Hepatocyte (in vitro differentiated cells): ENCODE measurements at regions not wholly inside any gene's neighbourhood (a gene's known extent, or its start where the extent isn't known, plus 50 kb on each side); places are given as distances from the start of the nearest gene placed in this dataset.

ENCODE experiments used
- DNase-seq: peaks from one replicate; pipeline ENCODE4 v3.0.0-alpha.2; 2016; ENCODE audit warnings: low spot score
- H2AFZ ChIP-seq: fragments of 200-600 bp; sonication (generic); 2 replicates; pipeline ENCODE4 v1.6.0; 2016; ENCODE audit warnings: antibody characterized with exemption, mild to moderate bottlenecking
- H3K27ac ChIP-seq: fragments of 200-600 bp; sonication (generic); 2 replicates; pipeline ENCODE4 v1.5.1; 2016; ENCODE audit warnings: mild to moderate bottlenecking
- H3K27me3 ChIP-seq: fragments of 200-600 bp; sonication (generic); 2 replicates; pipeline ENCODE4 v1.6.1; 2016
- H3K36me3 ChIP-seq: fragments of 200-600 bp; sonication (generic); replicated peaks from 2 replicates; pipeline ENCODE4 v1.5.1; 2016; ENCODE audit warnings: low read depth; ENCODE audit not compliant: insufficient read depth
- H3K4me1 ChIP-seq: fragments of 200-600 bp; sonication (generic); 2 replicates; pipeline ENCODE4 v1.5.1; 2016; ENCODE audit warnings: mild to moderate bottlenecking, moderate library complexity; ENCODE audit not compliant: insufficient read depth
- H3K4me2 ChIP-seq: fragments of 200-600 bp; sonication (generic); 2 replicates; pipeline ENCODE4 v1.6.0; 2016
- H3K4me3 ChIP-seq: fragments of 200-600 bp; sonication (generic); 2 replicates; pipeline ENCODE4 v1.5.1; 2016; ENCODE audit warnings: mild to moderate bottlenecking
- H3K79me2 ChIP-seq: fragments of 200-600 bp; sonication (generic); 2 replicates; pipeline ENCODE4 v1.6.0; 2017; ENCODE audit warnings: mild to moderate bottlenecking
- H3K9me2 ChIP-seq: fragments of 200-600 bp; sonication (generic); replicated peaks from 2 replicates; pipeline ENCODE4 v1.6.0; 2017; ENCODE audit warnings: mild to moderate bottlenecking; ENCODE audit not compliant: insufficient read depth
- H3K9me3 ChIP-seq: fragments of 200-600 bp; sonication (generic); 2 replicates; pipeline ENCODE4 v1.5.1; 2016; ENCODE audit warnings: low read depth, mild to moderate bottlenecking
- H4K20me1 ChIP-seq: fragments of 200-600 bp; sonication (generic); 2 replicates; pipeline ENCODE4 v1.6.0; 2016; ENCODE audit warnings: mild to moderate bottlenecking; ENCODE audit not compliant: insufficient read depth, poor library complexity, severe bottlenecking
- CTCF ChIP-seq: fragments of 200-600 bp; sonication (generic); IDR thresholded peaks from 2 replicates; pipeline ENCODE4 v1.5.1; 2016; ENCODE audit warnings: antibody characterized with exemption, mild to moderate bottlenecking; ENCODE audit not compliant: poor library complexity
- EZH2 ChIP-seq: fragments of 200-600 bp; sonication (generic); IDR thresholded peaks from 2 replicates; pipeline ENCODE4 v1.6.1; 2016; ENCODE audit warnings: antibody characterized with exemption, mild to moderate bottlenecking, borderline replicate concordance
- EZH2phosphoT487 ChIP-seq: fragments of 200-600 bp; sonication (generic); IDR thresholded peaks from one replicate; pipeline ENCODE4 v1.6.1; 2018; ENCODE audit warnings: antibody characterized with exemption, mild to moderate bottlenecking, low read depth, moderate library complexity; ENCODE audit not compliant: unreplicated experiment, severe bottlenecking
- WGBS: methylation state at CpG from one replicate; pipeline ENCODE4 v1.1.6; 2016; ENCODE audit warnings: low lambda C conversion rate; ENCODE audit errors: missing lambda C conversion rate; 5-methylcytosine and 5-hydroxymethylcytosine counted together

- Histone ChIP-seq H3K27me3 (no peaks in the 10 kb centered on the region), H3K9me2 (no peaks in the 10 kb centered on the region)
Measured at GRCh38 chr3:24972491-24972890, 455.6 kb upstream of the RARB start.

GRCh38 chr3:24981309-24981708 lies 446.8 kb upstream of the RARB start:
- Histone ChIP-seq H3K36me3 (no peaks in the 10 kb centered on the region), H3K9me2 (no peaks in the 10 kb centered on the region), H3K27me3 (no peaks in the 10 kb centered on the region), H3K9me3 (no peaks in the 10 kb centered on the region), H3K4me1 (no peaks in the 10 kb centered on the region), H4K20me1 (no peaks in the 10 kb centered on the region), H3K4me2 (no peak overlapping the region), H3K4me3 (no peak overlapping the region), H3K27ac (no peak overlapping the region), H3K79me2 (no peaks in the 10 kb centered on the region), H2AFZ (no peak overlapping the region)
- TF ChIP-seq EZH2phosphoT487: no peak
- no peak for TF ChIP-seq CTCF
- TF ChIP-seq EZH2: no peak
- 98% methylated on average over 4 of the region's 5 CpGs for WGBS
- no peak for DNase-seq

More at GRCh38 chr3:24972491-24972890, 455.6 kb upstream of the RARB start:
- TF ChIP-seq EZH2phosphoT487 (no peak), CTCF (no peak), EZH2 (no peak)
- Histone ChIP-seq H3K9me3 (no peaks in the 10 kb centered on the region), H3K4me2 (no peak overlapping the region), H3K4me3 (no peak overlapping the region), H3K4me1 (no peaks in the 10 kb centered on the region), H2AFZ (no peak overlapping the region), H3K27ac (no peak overlapping the region), H3K79me2 (no peaks in the 10 kb centered on the region), H3K36me3 (no peaks in the 10 kb centered on the region), H4K20me1 (no peaks in the 10 kb centered on the region)
- no peak for DNase-seq
- 65% methylated on average over 1 of the region's 1 CpG for WGBS

DNA sequence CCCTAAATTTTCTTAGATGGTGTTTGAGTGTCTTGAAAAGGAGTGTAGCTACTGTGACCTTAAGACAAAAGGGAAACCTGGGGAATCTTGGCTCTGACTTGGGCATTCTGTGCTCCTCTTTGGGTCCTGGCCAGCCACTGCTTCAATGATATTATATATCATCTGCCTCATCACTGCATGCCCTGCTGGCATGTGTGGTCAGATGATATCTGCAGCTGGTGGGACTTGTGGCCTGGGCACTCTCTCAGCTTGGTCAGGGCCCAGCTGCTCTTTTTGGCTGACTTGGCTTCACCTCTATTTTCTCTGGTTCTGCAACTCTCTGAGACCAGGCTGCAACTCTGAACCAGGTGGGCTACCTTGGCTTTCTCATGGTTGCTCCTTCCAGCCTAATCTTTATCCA lies 446.1 kb upstream of the RARB start:
- TF ChIP-seq EZH2phosphoT487 (no peak), EZH2 (no peak), CTCF (no peak)
- Histone ChIP-seq H3K27ac (no peak overlapping the region), H3K79me2 (no peaks in the 10 kb centered on the region), H3K9me2 (no peaks in the 10 kb centered on the region), H3K4me2 (no peak overlapping the region), H3K4me3 (no peak overlapping the region), H3K36me3 (no peaks in the 10 kb centered on the region), H4K20me1 (no peaks in the 10 kb centered on the region), H3K27me3 (no peaks in the 10 kb centered on the region), H2AFZ (no peak overlapping the region), H3K4me1 (no peaks in the 10 kb centered on the region), H3K9me3 (no peaks in the 10 kb centered on the region)
- no peak for DNase-seq

- Histone ChIP-seq H3K4me2 (no peak overlapping the region), H2AFZ (no peak overlapping the region), H3K4me3 (no peak overlapping the region), H3K79me2 (no peaks in the 10 kb centered on the region), H3K27me3 (no peaks in the 10 kb centered on the region), H3K4me1 (no peaks in the 10 kb centered on the region), H3K36me3 (no peaks in the 10 kb centered on the region), H3K9me2 (no peaks in the 10 kb centered on the region), H3K27ac (no peak overlapping the region), H4K20me1 (no peaks in the 10 kb centered on the region), H3K9me3 (no peaks in the 10 kb centered on the region)
- no peak for TF ChIP-seq EZH2phosphoT487
- DNase-seq: no peak
- WGBS: 73% methylated on average over 9 of the region's 9 CpGs
Measured at GRCh38 chr3:24985668-24986067, 442.4 kb upstream of the RARB start.
